ENCODE measurements at regions not wholly inside any gene's neighbourhood (a gene's known extent, or its start where the extent isn't known, plus 50 kb on each side); places are given as distances from the start of the nearest gene placed in this dataset.

DNA sequence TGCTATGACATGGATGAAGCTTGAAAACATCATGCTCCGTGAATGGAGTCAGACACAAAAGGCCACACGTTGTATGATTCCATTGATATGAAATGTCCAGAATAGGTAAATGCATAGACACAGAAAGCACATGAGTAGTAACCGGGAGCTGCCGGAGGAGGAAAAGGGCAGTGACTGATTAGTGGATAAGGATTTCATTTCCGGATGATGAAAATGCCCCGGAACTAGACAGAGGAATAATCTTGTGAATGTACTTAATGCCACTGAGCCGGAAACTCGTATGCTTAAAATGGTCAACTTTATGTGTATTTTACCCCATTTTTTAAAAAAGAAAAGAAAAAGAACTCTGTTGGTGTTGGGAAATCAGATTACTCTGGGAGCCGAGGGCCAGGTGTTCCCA, 112.7 kb upstream of the FAM9B start:
- no peaks in the 10 kb centered on the region for H3K36me3 ChIP-seq (ENCODE audit: low read depth, missing control alignments)
- intact Hi-C loops (cut with DNase I; ENCODE audit: low total_unique reads) = no loop called here
- no peak overlapping the region for H3K4me3 ChIP-seq
- DNase-seq = no peak
- no peak for TF ChIP-seq POLR2A (IDR thresholded peaks at IDR 0.05)
- TF ChIP-seq, protein P1, sequence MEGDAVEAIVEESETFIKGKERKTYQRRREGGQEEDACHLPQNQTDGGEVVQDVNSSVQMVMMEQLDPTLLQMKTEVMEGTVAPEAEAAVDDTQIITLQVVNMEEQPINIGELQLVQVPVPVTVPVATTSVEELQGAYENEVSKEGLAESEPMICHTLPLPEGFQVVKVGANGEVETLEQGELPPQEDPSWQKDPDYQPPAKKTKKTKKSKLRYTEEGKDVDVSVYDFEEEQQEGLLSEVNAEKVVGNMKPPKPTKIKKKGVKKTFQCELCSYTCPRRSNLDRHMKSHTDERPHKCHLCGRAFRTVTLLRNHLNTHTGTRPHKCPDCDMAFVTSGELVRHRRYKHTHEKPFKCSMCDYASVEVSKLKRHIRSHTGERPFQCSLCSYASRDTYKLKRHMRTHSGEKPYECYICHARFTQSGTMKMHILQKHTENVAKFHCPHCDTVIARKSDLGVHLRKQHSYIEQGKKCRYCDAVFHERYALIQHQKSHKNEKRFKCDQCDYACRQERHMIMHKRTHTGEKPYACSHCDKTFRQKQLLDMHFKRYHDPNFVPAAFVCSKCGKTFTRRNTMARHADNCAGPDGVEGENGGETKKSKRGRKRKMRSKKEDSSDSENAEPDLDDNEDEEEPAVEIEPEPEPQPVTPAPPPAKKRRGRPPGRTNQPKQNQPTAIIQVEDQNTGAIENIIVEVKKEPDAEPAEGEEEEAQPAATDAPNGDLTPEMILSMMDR (IDR thresholded peaks at IDR 0.05) = no peak
- no peaks in the 10 kb centered on the region for H3K27me3 ChIP-seq
- H3K9me3 ChIP-seq = no peaks in the 10 kb centered on the region
- 92 to 93% methylated on average over 9 of the region's 9 CpGs for WGBS, 2 donors
- peaks cover 5% of the 10 kb centered on the region for H3K4me1 ChIP-seq
- no peak overlapping the region for H3K27ac ChIP-seq

DNA sequence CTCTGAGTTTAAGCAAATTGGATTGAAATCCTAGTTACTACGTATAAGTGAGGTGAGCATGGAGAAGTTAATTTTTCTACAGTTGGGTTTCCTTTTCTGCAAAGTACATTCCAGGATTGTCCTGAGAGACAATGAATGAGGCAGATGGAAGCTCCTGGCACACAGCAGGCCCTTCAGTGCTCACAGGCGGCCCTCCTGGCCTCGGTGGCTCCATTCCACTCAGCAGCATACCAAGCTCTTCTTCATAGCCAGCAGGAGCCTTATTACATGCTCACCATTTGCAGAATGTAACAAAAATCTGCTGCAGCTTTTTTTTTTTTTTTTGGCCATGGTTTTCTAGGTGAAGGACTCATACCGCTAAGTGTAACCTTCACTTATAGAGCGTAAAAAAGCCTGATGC, 113.2 kb upstream of the FAM9B start:
- H3K27me3 ChIP-seq = no peaks in the 10 kb centered on the region
- 64 to 83% methylated on average over 4 to 5 of the region's 5 CpGs for WGBS, 2 donors
- no peaks in the 10 kb centered on the region for H3K9me3 ChIP-seq
- TF ChIP-seq POLR2A (IDR thresholded peaks at IDR 0.05) = no peak
- TF ChIP-seq, protein P1 (IDR thresholded peaks at IDR 0.05) = no peak
- no peak for DNase-seq
- no peaks in the 10 kb centered on the region for H3K36me3 ChIP-seq (ENCODE audit: low read depth, missing control alignments)
- H3K4me3 ChIP-seq = no peak overlapping the region
- peaks cover 5% of the 10 kb centered on the region for H3K4me1 ChIP-seq
- no peak overlapping the region for H3K27ac ChIP-seq
- intact Hi-C loops (cut with DNase I; ENCODE audit: low total_unique reads) = no loop called here

DNA sequence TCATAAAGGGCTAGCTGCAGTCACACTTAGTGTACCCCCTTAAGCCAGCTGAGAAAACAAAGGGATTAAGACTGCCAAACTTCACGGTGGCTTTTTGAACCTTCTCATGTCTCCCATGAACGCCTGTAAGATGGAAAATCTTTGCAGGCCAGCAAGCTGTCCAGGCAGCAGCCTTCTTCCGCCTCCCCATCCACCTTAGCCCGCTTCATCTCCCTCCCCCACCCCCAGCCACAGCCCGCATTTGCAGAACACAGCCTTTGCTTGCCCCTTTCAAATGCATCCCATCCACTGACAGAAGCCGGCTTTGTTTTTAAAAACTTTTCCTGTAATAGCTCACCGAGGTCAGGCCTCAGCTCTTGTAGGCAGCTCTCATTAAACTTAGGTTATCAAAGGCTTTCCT, 113.8 kb upstream of the FAM9B start:
- peaks cover 5% of the 10 kb centered on the region for H3K4me1 ChIP-seq
- no peaks in the 10 kb centered on the region for H3K36me3 ChIP-seq (ENCODE audit: low read depth, missing control alignments)
- WGBS, 2 donors = 43 to 46% methylated on average over 6 of the region's 7 CpGs
- no peak for TF ChIP-seq POLR2A (IDR thresholded peaks at IDR 0.05)
- TF ChIP-seq, protein P1 (IDR thresholded peaks at IDR 0.05) = no peak
- intact Hi-C loops (cut with DNase I; ENCODE audit: low total_unique reads) = no loop called here
- no peak overlapping the region for H3K27ac ChIP-seq
- no peak for DNase-seq
- no peak overlapping the region for H3K4me3 ChIP-seq
- H3K9me3 ChIP-seq = no peaks in the 10 kb centered on the region
- no peaks in the 10 kb centered on the region for H3K27me3 ChIP-seq

DNA sequence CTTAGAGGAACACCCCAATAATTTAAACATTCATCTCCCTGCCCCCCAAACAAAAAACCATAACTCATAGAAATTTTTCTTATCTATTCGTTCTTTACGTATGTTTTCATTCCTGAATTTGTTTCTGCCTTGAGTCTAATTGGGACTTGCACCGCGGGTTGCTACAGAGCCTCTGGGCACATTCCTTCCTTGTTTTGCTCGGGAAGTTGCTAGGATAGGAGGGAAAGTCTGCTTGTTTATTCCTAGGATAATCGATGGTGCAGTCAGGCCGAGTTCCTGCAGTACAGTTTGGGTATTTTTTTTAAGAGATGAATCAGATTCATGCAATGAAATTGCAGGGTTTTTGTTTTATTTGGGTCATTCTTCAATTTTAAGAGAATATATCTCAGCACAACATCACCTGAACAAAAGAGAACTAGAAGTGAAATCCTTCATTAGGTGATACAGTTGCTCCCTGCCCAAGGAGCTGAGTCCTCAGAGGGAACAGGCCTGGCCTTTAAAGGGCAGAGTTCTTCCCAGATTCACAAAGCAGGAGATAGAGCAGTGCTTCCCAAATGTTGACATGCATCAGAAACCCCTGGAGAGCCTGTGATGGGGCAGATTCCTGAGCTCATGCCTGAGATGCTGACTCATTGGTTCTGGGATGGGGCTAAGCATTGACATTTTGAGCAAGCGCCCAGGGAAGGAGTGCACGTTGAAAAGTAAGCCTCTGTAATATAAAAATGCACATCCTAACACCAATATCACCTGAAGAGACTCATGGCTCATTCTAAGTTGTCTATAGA, 114.9 kb upstream of the FAM9B start:
- H3K27ac ChIP-seq = peak overlapping the region in 1 of 2 donors; percentile 45
- no peaks in the 10 kb centered on the region for H3K27me3 ChIP-seq
- no peak overlapping the region for H3K4me3 ChIP-seq
- H3K4me1 ChIP-seq = peaks cover 5% of the 10 kb centered on the region
- intact Hi-C loops (cut with DNase I; ENCODE audit: low total_unique reads) = no loop called here
- no peaks in the 10 kb centered on the region for H3K36me3 ChIP-seq (ENCODE audit: low read depth, missing control alignments)
- no peaks in the 10 kb centered on the region for H3K9me3 ChIP-seq
- TF ChIP-seq POLR2A (IDR thresholded peaks at IDR 0.05) = no peak
- TF ChIP-seq, protein P1 (IDR thresholded peaks at IDR 0.05) = no peak
- WGBS, 2 donors = 33 to 49% methylated on average over 7 to 9 of the region's 9 CpGs
- no peak for DNase-seq
